CD1c-positive myeloid dendritic cell (primary cell): ENCODE measurements at regions not wholly inside any gene's neighbourhood (a gene's known extent, or its start where the extent isn't known, plus 50 kb on each side); places are given as distances from the start of the nearest gene placed in this dataset.
"Not testable (repeated sequence)": the region's sequence is repeated elsewhere in the genome, so short reads cannot be mapped to it uniquely, and the experiment has no call there.

Source experiments
- DNase-seq: peaks from one replicate; pipeline ENCODE4 v3.0.0-alpha.2; 2016; ENCODE audit errors: extremely low spot score

GRCh38 chr15:68482246-68482645 is 50.3 kb upstream of the ITGA11 start:
- DNase-seq: no peak

GRCh38 chr15:68483165-68483564 is 51.2 kb upstream of the ITGA11 start:
- no peak for DNase-seq

GRCh38 chr15:68484220-68484619 is 52.3 kb upstream of the ITGA11 start:
- no peak for DNase-seq

GRCh38 chr15:68484696-68485400 is 52.9 kb upstream of the ITGA11 start:
- DNase-seq: no peak

- no peak for DNase-seq
Observed at GRCh38 chr15:68485721-68486360, 53.9 kb upstream of the ITGA11 start.

GRCh38 chr15:68487087-68487843 is 55.3 kb upstream of the ITGA11 start:
- no peak for DNase-seq

- no peak for DNase-seq
Observed at GRCh38 chr15:68488290-68488689, 56.3 kb upstream of the ITGA11 start.

- DNase-seq: no peak
Observed at GRCh38 chr15:68488966-68489365, 57.0 kb upstream of the ITGA11 start.

GRCh38 chr15:68489421-68489820 is 57.5 kb upstream of the ITGA11 start:
- no peak for DNase-seq

- no peak for DNase-seq
Observed at GRCh38 chr15:68491415-68492106, 59.6 kb upstream of the ITGA11 start.

GRCh38 chr15:68492855-68493254 is 60.9 kb upstream of the ITGA11 start:
- no peak for DNase-seq

- no peak for DNase-seq
Observed at GRCh38 chr15:68493629-68494028, 61.7 kb upstream of the ITGA11 start.

GRCh38 chr15:68494573-68495110 is 62.7 kb upstream of the ITGA11 start:
- DNase-seq: no peak

- DNase-seq: no peak
Observed at GRCh38 chr15:68495221-68495950, 63.4 kb upstream of the ITGA11 start.

- DNase-seq: no peak
Observed at GRCh38 chr15:68495981-68496705, 64.2 kb upstream of the ITGA11 start.

- not testable (repeated sequence) for DNase-seq
Observed at GRCh38 chr15:68496751-68497150, 64.8 kb upstream of the ITGA11 start.

GRCh38 chr15:68497206-68497910 is 65.4 kb upstream of the ITGA11 start:
- DNase-seq: no peak

GRCh38 chr15:68498076-68498475 is 66.1 kb upstream of the ITGA11 start:
- DNase-seq: no peak

GRCh38 chr15:68499620-68500312 is 67.8 kb upstream of the ITGA11 start:
- DNase-seq: no peak
